ENCODE measurements at regions not wholly inside any gene's neighbourhood (a gene's known extent, or its start where the extent isn't known, plus 50 kb on each side); places are given as distances from the start of the nearest gene placed in this dataset.
"Not testable (repeated sequence)": the region's sequence is repeated elsewhere in the genome, so short reads cannot be mapped to it uniquely, and the experiment has no call there.

DNA sequence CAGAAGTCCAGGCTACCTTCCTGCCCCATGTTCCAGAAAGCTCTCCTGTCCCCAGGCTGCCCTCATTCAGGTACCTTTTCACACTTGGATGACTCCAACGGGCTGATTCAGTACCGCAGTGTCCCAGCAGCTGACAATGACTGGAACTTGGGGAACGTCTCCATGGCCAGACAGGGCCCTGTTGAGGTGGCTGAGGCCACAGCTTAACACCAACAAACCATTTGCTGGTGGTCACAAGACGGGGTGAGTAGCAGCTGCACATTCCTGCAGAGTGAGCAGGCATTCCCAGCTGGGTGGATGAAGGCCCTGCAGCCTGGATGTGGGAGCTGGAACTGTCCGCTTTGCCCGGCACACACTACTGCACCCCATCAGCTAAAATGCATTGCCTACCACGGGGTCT lies 4481.3 kb upstream of the TPTE start:
- no CpG with 5 or more reads among the region's 7 CpGs for WGBS, 2 donors (ENCODE audit: low coverage in 1 of 2)
- not testable (repeated sequence) for H3K36me3 ChIP-seq, H3K4me1 ChIP-seq, ATAC-seq, H3K27ac ChIP-seq, H3K4me3 ChIP-seq, H3K9me3 ChIP-seq, H3K27me3 ChIP-seq

- not testable (repeated sequence) for H3K9me3 ChIP-seq, H3K27me3 ChIP-seq, H3K27ac ChIP-seq, H3K4me1 ChIP-seq, H3K4me3 ChIP-seq, H3K36me3 ChIP-seq
- WGBS, 2 donors (ENCODE audit: low coverage in 1 of 2): no CpG with 5 or more reads among the region's 21 CpGs
- ATAC-seq: peak; percentile 34
Observed at GRCh38 chr21:6043430-6044275, 4477.7 kb upstream of the TPTE start.

DNA sequence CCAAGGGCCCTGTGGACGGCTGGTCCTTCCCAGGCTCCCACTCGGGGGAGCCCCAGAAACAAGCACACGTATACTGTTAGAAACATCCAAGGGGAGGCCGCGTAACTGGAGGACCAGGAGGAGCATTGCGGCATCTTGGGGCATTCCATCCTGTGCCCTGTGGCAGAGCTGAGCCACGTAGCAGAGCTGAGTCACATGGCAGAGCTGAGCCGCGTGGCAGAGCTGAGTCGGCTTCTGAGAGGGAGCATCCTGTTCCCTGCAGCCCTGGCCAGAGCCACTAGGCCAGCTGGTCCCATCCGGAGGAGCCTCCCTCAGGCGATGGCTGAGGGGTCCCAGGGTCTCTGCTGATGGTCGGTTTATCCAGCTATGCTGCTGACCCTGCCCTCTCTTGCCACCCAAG lies 4476.7 kb upstream of the TPTE start:
- not testable (repeated sequence) for H3K9me3 ChIP-seq, H3K4me3 ChIP-seq, H3K27ac ChIP-seq, ATAC-seq, H3K27me3 ChIP-seq, H3K4me1 ChIP-seq, H3K36me3 ChIP-seq
- no CpG with 5 or more reads among the region's 13 CpGs for WGBS, 2 donors (ENCODE audit: low coverage in 1 of 2)

DNA sequence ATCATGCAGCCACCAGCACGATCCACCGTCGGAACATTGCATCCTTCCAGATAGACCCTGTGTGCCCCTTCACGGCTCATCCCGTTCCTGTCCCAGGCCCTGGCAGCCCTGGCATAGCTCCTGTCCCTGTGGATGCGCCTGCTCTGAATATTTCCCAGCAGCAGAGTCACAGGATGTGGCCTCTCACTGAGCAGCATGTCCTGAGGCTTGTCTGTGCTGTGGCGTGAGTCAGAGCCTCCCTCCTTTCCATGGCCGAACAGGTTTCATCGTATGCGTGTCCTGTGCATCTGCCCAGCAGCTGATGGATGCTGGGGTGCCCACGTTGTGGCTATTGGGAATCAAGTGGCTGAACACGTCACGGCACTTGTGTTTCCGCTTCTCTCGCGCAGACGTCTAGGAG lies 4471.5 kb upstream of the TPTE start:
- no CpG with 5 or more reads among the region's 17 CpGs for WGBS, 2 donors (ENCODE audit: low coverage in 1 of 2)
- not testable (repeated sequence) for H3K36me3 ChIP-seq, H3K27me3 ChIP-seq, H3K4me3 ChIP-seq, H3K27ac ChIP-seq, ATAC-seq, H3K4me1 ChIP-seq, H3K9me3 ChIP-seq

GRCh38 chr21:6052109-6052508 lies 4469.3 kb upstream of the TPTE start:
- not testable (repeated sequence) for H3K9me3 ChIP-seq, H3K27ac ChIP-seq, H3K4me3 ChIP-seq, H3K36me3 ChIP-seq, H3K4me1 ChIP-seq, H3K27me3 ChIP-seq, ATAC-seq
- no CpG with 5 or more reads among the region's 5 CpGs for WGBS, 2 donors (ENCODE audit: low coverage in 1 of 2)

- not testable (repeated sequence) for H3K4me3 ChIP-seq, ATAC-seq
- no CpG with 5 or more reads among the region's 25 CpGs for WGBS, 2 donors (ENCODE audit: low coverage in 1 of 2)
Observed at GRCh38 chr21:6053145-6053544, 4468.2 kb upstream of the TPTE start.

DNA sequence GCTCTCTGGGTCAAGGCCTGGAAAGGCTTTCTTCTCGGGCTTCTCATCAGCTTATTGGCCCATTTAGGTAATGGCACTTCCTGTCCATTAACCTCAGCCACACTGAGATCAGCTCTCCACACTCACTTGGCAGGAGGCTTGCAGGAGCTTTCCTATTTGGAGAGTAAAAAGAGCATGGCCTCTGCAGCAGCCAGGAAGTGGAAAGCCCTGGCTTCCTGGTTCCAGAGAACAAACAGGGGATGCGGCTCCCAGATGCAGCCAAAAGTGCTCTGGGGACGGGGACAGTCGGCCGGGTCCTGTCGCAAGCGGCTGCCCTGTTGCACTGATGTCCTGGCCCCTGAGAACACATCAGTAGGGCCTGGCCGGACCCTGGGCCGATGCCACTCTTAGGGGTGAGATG lies 4462.4 kb upstream of the TPTE start:
- H3K4me3 ChIP-seq, H3K4me1 ChIP-seq, H3K27ac ChIP-seq, H3K27me3 ChIP-seq, H3K9me3 ChIP-seq, H3K36me3 ChIP-seq: not testable (repeated sequence)
- WGBS, 2 donors (ENCODE audit: low coverage in 1 of 2): no CpG with 5 or more reads among the region's 9 CpGs
- peak; percentile 44 for ATAC-seq

More at GRCh38 chr21:6053145-6053544, 4468.2 kb upstream of the TPTE start:
- not testable (repeated sequence) for H3K36me3 ChIP-seq, H3K9me3 ChIP-seq, H3K27me3 ChIP-seq, H3K4me1 ChIP-seq, H3K27ac ChIP-seq

GRCh38 chr21:6060054-6060681 lies 4461.2 kb upstream of the TPTE start:
- H3K4me3 ChIP-seq, H3K27ac ChIP-seq, H3K4me1 ChIP-seq, H3K36me3 ChIP-seq, H3K9me3 ChIP-seq, H3K27me3 ChIP-seq: not testable (repeated sequence)
- peak; percentile 86 for ATAC-seq
- WGBS, 2 donors (ENCODE audit: low coverage in 1 of 2): no CpG with 5 or more reads among the region's 21 CpGs

DNA sequence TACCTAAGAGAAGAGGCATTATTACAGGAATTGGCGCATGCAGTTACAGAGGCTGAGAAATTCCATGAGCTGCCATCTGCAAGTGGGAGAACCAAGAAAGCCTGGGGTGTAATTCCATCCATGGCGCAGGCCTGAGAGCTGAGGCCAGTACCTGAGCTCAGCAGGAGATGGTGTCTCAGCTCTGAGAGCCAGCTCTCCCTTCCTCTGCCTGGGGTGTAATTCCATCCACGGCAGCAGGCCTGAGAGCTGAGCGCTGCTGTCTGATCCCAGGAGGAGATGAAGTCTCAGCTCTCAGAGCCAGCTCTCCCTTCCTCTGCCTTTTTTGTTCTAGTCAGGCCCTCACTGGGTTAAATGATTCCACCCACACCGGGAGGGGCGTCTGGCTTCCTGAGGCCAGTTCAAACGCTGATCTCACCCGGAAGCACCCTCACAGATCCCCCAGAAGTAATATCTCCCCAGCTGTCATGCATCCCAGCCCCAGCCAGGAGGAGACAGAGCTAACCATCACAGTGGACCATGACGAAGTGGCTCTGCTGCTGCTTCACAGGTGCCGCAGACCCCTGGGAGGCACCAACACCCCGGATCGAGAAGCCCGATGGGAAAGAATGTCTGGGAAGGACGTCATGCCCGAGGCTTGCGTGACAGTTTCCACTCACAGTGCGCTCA lies 4454.9 kb upstream of the TPTE start:
- WGBS, 2 donors (ENCODE audit: low coverage in 1 of 2): no CpG with 5 or more reads among the region's 17 CpGs
- not testable (repeated sequence) for H3K27me3 ChIP-seq, H3K36me3 ChIP-seq, H3K4me1 ChIP-seq, H3K4me3 ChIP-seq, ATAC-seq, H3K27ac ChIP-seq, H3K9me3 ChIP-seq

DNA sequence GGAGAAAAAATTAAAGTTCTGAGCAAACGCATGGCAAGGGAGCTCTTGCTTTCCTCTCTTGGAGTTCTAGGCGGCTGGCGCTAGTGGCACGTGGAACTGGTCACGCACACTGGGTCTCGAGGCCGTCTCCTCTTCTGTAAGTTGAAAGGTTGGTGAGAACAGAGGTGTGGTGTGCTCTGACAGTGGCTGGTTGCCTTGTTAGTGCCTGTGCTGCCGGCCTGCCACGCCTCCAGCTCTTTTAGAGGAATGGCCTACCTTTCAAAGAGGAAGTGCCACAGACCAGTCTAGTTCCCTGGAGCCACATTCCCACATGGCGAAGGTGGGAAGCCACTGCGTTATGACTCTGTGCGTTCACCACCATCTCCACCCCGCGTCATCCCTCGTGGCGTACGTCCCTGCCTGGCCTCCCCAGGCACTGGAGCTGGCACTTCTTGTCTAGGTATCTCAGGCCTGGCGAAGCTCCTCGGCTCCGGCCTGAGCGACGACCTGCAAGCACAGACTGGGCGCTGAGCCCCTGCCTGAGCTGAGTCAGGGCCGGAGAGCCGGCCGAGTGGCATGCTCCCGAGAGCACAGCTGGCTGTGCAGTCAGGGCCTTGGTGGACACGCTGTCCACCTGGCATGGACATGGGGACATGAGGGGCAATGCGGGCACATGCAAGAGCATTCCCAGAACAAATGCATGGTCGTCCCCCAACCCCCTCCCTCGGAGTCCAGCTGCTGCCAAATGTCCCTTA lies 4453.1 kb upstream of the TPTE start:
- H3K4me3 ChIP-seq, H3K9me3 ChIP-seq, H3K4me1 ChIP-seq, H3K27ac ChIP-seq, H3K27me3 ChIP-seq, ATAC-seq, H3K36me3 ChIP-seq: not testable (repeated sequence)
- WGBS, 2 donors (ENCODE audit: low coverage in 1 of 2): no CpG with 5 or more reads among the region's 31 CpGs

DNA sequence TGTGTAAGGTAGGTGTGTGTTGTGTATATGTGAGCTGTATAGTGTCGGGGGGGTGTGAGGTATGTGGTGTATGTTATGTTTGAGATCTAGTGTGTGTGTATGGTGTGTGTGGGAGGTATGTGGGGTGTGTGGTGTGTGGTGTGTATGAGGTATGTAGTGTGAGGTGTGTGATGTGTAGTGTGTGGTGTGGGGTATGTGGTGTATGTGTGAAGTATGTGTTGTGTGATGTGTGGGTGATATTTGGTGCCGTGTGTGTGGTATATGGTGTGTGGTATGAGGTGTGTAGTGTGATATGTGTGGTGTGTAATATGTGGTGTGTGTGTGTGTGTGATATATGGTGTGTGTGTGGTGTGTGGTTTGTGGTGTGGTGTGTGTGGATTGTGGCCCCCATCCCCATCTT lies 4451.2 kb upstream of the TPTE start:
- not testable (repeated sequence) for H3K36me3 ChIP-seq, H3K4me3 ChIP-seq, H3K27ac ChIP-seq, H3K4me1 ChIP-seq, H3K27me3 ChIP-seq, H3K9me3 ChIP-seq, ATAC-seq
- WGBS, 2 donors (ENCODE audit: low coverage in 1 of 2): 92 to 100% methylated on average over 1 of the region's 2 CpGs

DNA sequence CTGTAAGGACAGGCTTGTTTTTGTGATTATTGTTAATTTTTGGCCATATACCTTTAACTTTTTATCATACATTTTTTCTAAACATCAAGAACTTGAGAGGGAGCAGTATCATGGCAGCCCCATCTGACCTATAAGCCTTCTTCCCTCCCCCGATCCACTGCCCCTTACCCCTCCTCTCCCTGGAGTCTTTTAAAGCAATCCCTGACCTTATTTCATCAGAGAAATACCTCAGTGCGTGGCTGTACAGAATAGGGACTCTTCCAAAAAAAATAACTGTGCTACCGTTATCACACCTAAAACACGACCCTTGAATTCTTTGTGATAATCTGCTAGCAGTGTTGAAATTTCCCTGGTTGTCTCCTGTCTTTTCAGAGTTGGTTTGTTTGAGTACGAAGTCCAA lies 4448.7 kb upstream of the TPTE start:
- H3K9me3 ChIP-seq, H3K4me3 ChIP-seq, H3K27ac ChIP-seq, ATAC-seq, H3K27me3 ChIP-seq, H3K36me3 ChIP-seq, H3K4me1 ChIP-seq: not testable (repeated sequence)
- no CpG with 5 or more reads among the region's 5 CpGs for WGBS, 2 donors (ENCODE audit: low coverage in 1 of 2)

GRCh38 chr21:6073993-6074705 lies 4447.2 kb upstream of the TPTE start:
- no CpG with 5 or more reads among the region's 19 CpGs for WGBS, 2 donors (ENCODE audit: low coverage in 1 of 2)
- H3K4me3 ChIP-seq, H3K27me3 ChIP-seq, H3K27ac ChIP-seq, H3K9me3 ChIP-seq, H3K4me1 ChIP-seq, H3K36me3 ChIP-seq: not testable (repeated sequence)
- ATAC-seq: peak; percentile 78
